ENCODE measurements at regions not wholly inside any gene's neighbourhood (a gene's known extent, or its start where the extent isn't known, plus 50 kb on each side); places are given as distances from the start of the nearest gene placed in this dataset.
"Not testable (repeated sequence)": the region's sequence is repeated elsewhere in the genome, so short reads cannot be mapped to it uniquely, and the experiment has no call there.

GRCh38 chr14:22249770-22250169, 339.3 kb downstream of the DAD1 start:
- DNase-seq (ENCODE audit: extremely low read depth, low read depth) = no peak
- TF ChIP-seq, protein P1, sequence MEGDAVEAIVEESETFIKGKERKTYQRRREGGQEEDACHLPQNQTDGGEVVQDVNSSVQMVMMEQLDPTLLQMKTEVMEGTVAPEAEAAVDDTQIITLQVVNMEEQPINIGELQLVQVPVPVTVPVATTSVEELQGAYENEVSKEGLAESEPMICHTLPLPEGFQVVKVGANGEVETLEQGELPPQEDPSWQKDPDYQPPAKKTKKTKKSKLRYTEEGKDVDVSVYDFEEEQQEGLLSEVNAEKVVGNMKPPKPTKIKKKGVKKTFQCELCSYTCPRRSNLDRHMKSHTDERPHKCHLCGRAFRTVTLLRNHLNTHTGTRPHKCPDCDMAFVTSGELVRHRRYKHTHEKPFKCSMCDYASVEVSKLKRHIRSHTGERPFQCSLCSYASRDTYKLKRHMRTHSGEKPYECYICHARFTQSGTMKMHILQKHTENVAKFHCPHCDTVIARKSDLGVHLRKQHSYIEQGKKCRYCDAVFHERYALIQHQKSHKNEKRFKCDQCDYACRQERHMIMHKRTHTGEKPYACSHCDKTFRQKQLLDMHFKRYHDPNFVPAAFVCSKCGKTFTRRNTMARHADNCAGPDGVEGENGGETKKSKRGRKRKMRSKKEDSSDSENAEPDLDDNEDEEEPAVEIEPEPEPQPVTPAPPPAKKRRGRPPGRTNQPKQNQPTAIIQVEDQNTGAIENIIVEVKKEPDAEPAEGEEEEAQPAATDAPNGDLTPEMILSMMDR (IDR thresholded peaks at IDR 0.05; ENCODE audit: low read depth, low read length) = no peak

GRCh38 chr14:22243971-22244581, 344.9 kb downstream of the DAD1 start:
- no peak for DNase-seq (ENCODE audit: extremely low read depth, low read depth)
- TF ChIP-seq, protein P1 (IDR thresholded peaks at IDR 0.05; ENCODE audit: low read depth, low read length) = no peak

- not testable (repeated sequence) for DNase-seq (ENCODE audit: extremely low read depth, low read depth)
These were observed 350.7 kb downstream of the DAD1 start for GRCh38 chr14:22238320-22238719.

- DNase-seq (ENCODE audit: extremely low read depth, low read depth) = no peak
- TF ChIP-seq, protein P1 (IDR thresholded peaks at IDR 0.05; ENCODE audit: low read depth, low read length) = no peak
These were observed 355.6 kb downstream of the DAD1 start for GRCh38 chr14:22233377-22233776.

GRCh38 chr14:22232933-22233332, 356.1 kb downstream of the DAD1 start:
- TF ChIP-seq, protein P1 (IDR thresholded peaks at IDR 0.05; ENCODE audit: low read depth, low read length) = no peak

GRCh38 chr14:22232486-22232885, 356.5 kb downstream of the DAD1 start:
- TF ChIP-seq, protein P1 (IDR thresholded peaks at IDR 0.05; ENCODE audit: low read depth, low read length) = no peak
- DNase-seq (ENCODE audit: extremely low read depth, low read depth) = no peak

More at GRCh38 chr14:22232933-22233332, 356.1 kb downstream of the DAD1 start:
- no peak for DNase-seq (ENCODE audit: extremely low read depth, low read depth)

- TF ChIP-seq, protein P1 (IDR thresholded peaks at IDR 0.05; ENCODE audit: low read depth, low read length) = no peak
- no peak for DNase-seq (ENCODE audit: extremely low read depth, low read depth)
These were observed 358.0 kb downstream of the DAD1 start for GRCh38 chr14:22231018-22231417.

DNA sequence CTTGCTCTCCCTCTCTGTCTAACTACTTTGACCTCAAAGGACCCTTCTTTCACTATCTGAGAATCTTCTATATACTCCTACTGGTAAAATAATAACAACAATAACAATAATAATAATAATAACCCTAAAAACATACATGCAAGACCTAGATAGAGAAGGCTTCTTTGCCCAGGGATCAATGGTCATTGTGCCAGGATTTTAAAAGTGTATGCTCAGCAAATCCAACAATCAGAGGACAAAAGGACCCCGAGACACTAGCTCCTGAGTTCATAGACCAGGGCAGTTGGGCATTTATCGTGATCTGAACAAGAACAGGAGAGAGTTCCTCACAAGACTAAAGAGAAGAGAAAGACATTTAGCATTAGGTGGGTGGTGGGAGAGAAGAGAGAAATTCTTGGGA, 358.5 kb downstream of the DAD1 start:
- TF ChIP-seq, protein P1 (IDR thresholded peaks at IDR 0.05; ENCODE audit: low read depth, low read length) = no peak

More for the DNA sequence above, 358.5 kb downstream of the DAD1 start:
- DNase-seq (ENCODE audit: extremely low read depth, low read depth) = no peak

Measured in AG09319 (cell line).